HEK293 (cell line): ENCODE measurements at regions not wholly inside any gene's neighbourhood (a gene's known extent, or its start where the extent isn't known, plus 50 kb on each side); places are given as distances from the start of the nearest gene placed in this dataset.

Experiments
- CTCF ChIA-PET: fragments of 350-600 bp; formaldehyde crosslinking; extraction: SDS; loops from one replicate; lab custom pipeline; 2021; ENCODE audit warnings: antibody characterized with exemption; lab: Yijun Ruan, JAX
- POLR2A ChIA-PET: fragments of 300-600 bp; formaldehyde crosslinking; extraction: SDS; loops from one replicate; lab custom pipeline; 2020; ENCODE audit warnings: antibody characterized with exemption, inconsistent platforms; lab: Yijun Ruan, JAX
- H3K27ac ChIP-seq: fragments of 200-500 bp; sonication (Bioruptor generic); 2 replicates; pipeline ENCODE4 v1.5.1; 2014; ENCODE audit warnings: low read depth, low read length, control low read depth, inconsistent platforms; ENCODE audit errors: extremely low read depth
- H3K36me3 ChIP-seq, 2 experiments: fragments of 200-500 bp in 1 of 2; sonication (Bioruptor generic) in 1 of 2; 1 replicate in 1 of 2; 2 replicates in 1 of 2; pipeline ENCODE4 v1.5.1; 2014 to 2017; ENCODE audit warnings: inconsistent platforms in 2 of 2, low read length in 2 of 2; ENCODE audit not compliant: control insufficient read depth in 2 of 2, insufficient read depth in 1 of 2
- H3K4me1 ChIP-seq: fragments of 200-500 bp; sonication (Bioruptor generic); 2 replicates; pipeline ENCODE4 v1.5.1; 2014; ENCODE audit warnings: mild to moderate bottlenecking, low read length, inconsistent platforms; ENCODE audit not compliant: control insufficient read depth, insufficient read depth
- H3K4me3 ChIP-seq: 2 replicates; pipeline ENCODE4 v1.5.1; 2011; ENCODE audit warnings: low read depth, mild to moderate bottlenecking, control low read depth, low read length, moderate library complexity
- H3K9me3 ChIP-seq: fragments of 200-500 bp; sonication (Bioruptor generic); 2 replicates; pipeline ENCODE4 v1.5.1; 2014; ENCODE audit warnings: low read depth, low read length, inconsistent platforms; ENCODE audit not compliant: control insufficient read depth, insufficient read depth
- ATF2 ChIP-seq: fragments of 450-650 bp; formaldehyde crosslinking; IDR thresholded peaks from 2 replicates; pipeline ENCODE4 v1.5.1; 2016; ENCODE audit warnings: missing biosample characterization, missing genetic modification characterization, low read depth
- BCL11B ChIP-seq: fragments of 450-650 bp; formaldehyde crosslinking; IDR thresholded peaks from 2 replicates; pipeline ENCODE4 v1.5.1; 2016; ENCODE audit warnings: low read depth, missing biosample characterization, missing genetic modification characterization
- GFI1B ChIP-seq: fragments of 450-650 bp; formaldehyde crosslinking; IDR thresholded peaks from 2 replicates; pipeline ENCODE4 v1.5.1; 2016; ENCODE audit warnings: missing biosample characterization, missing genetic modification characterization
- HOXA7 ChIP-seq: sonication (generic); formaldehyde crosslinking; IDR thresholded peaks from 2 replicates; pipeline ENCODE4 v1.8.1; 2022; ENCODE audit warnings: missing genetic modification reagents, borderline replicate concordance
- INSM2 ChIP-seq: fragments of 450-650 bp; formaldehyde crosslinking; IDR thresholded peaks from 2 replicates; pipeline ENCODE4 v1.5.1; 2016; ENCODE audit warnings: missing biosample characterization, missing genetic modification characterization
- MZF1 ChIP-seq: fragments of 450-650 bp; formaldehyde crosslinking; IDR thresholded peaks from 2 replicates; pipeline ENCODE4 v1.5.1; 2017; ENCODE audit warnings: missing biosample characterization, missing genetic modification characterization, borderline replicate concordance
- ZBTB11 ChIP-seq: fragments of 450-650 bp; formaldehyde crosslinking; conservative IDR thresholded peaks from 2 replicates; pipeline ENCODE4 v1.5.1; 2016; ENCODE audit warnings: low read depth, missing biosample characterization, missing genetic modification characterization
- ZNF175 ChIP-seq: fragments of 450-650 bp; formaldehyde crosslinking; IDR thresholded peaks from 2 replicates; pipeline ENCODE4 v1.5.1; 2016; ENCODE audit warnings: missing biosample characterization, missing genetic modification characterization
- ZNF239 ChIP-seq: fragments of 450-650 bp; formaldehyde crosslinking; IDR thresholded peaks from 2 replicates; pipeline ENCODE4 v1.5.1; 2016; ENCODE audit warnings: missing biosample characterization, missing genetic modification characterization
- ZNF274 ChIP-seq, 2 experiments: fragments of 200-500 bp in 1 of 2; fragments of 450-650 bp in 1 of 2; sonication (Bioruptor generic) in 1 of 2; formaldehyde crosslinking in 1 of 2; IDR thresholded peaks; 2 replicates each; pipeline versions ENCODE4 v1.5.1 to v1.6.1; 2014 to 2016; ENCODE audit warnings: borderline replicate concordance in 1 of 2, inconsistent platforms in 1 of 2, low read length in 1 of 2, missing biosample characterization in 1 of 2, missing genetic modification characterization in 1 of 2
- ZNF473 ChIP-seq: fragments of 450-650 bp; formaldehyde crosslinking; IDR thresholded peaks from 2 replicates; pipeline ENCODE4 v1.5.1; 2017; ENCODE audit warnings: missing biosample characterization, missing genetic modification characterization
- ZNF529 ChIP-seq: fragments of 450-650 bp; formaldehyde crosslinking; IDR thresholded peaks from 2 replicates; pipeline ENCODE4 v1.5.1; 2017; ENCODE audit warnings: missing genetic modification characterization, missing biosample characterization; ENCODE audit not compliant: insufficient replicate concordance
- ZNF654 ChIP-seq: fragments of 450-650 bp; formaldehyde crosslinking; IDR thresholded peaks from 2 replicates; pipeline ENCODE4 v1.5.1; 2016; ENCODE audit warnings: low read depth, missing biosample characterization, missing genetic modification characterization

- Histone ChIP-seq H3K9me3 (no peaks in the 10 kb centered on the region), H3K4me3 (no peak overlapping the region), H3K4me1 (no peaks in the 10 kb centered on the region), H3K27ac (no peak overlapping the region), H3K36me3 (no peaks in the 10 kb centered on the region)
- ChIA-PET CTCF (interaction anchor here (0.6 to 0.7 kb wide), 2 partner anchors 594 to 624 kb away, joined by 3 read pairs; no protein-coding TSS in a partner anchor), POLR2A (no interaction called here)
- TF ChIP-seq ZNF473 (tag by site-specific recombination) (no peak), BCL11B (tag by site-specific recombination) (no peak), INSM2 (tag by site-specific recombination) (no peak), ZNF239 (tag by site-specific recombination) (no peak), MZF1 (no peak), ZNF654 (no peak), ZNF274 (IDR thresholded peaks at IDR 0.05; ENCODE audit: low read length) (no peak), ZNF274 (tag by site-specific recombination; IDR thresholded peaks at IDR 0.05; ENCODE audit: borderline replicate concordance) (no peak), GFI1B (tag by site-specific recombination) (no peak)
Observed at GRCh38 chr3:79848876-79849275, 81.1 kb upstream of the ROBO1 start.

- no peak overlapping the region for H3K27ac ChIP-seq
- no peaks in the 10 kb centered on the region for H3K4me1 ChIP-seq
- H3K4me3 ChIP-seq: no peak overlapping the region
- POLR2A ChIA-PET: no interaction called here
- H3K9me3 ChIP-seq: no peaks in the 10 kb centered on the region
- CTCF ChIA-PET: interaction anchor here (0.7 to 0.8 kb wide), 4 partner anchors 98 to 625 kb away, joined by 3 to 5 read pairs (median 3); no protein-coding TSS in a partner anchor
- no peak for TF ChIP-seq ATF2
- no peaks in the 10 kb centered on the region for H3K36me3 ChIP-seq
Observed at GRCh38 chr3:79847928-79848327, 80.1 kb upstream of the ROBO1 start.

- TF ChIP-seq ZNF529 (tag by site-specific recombination) (no peak), ZNF175 (no peak), ZNF654 (0 out of 2 replicates have a peak, but pooled peaks have one; percentile 7), HOXA7 (CRISPR knock-in tag) (no peak), ZBTB11 (tag by site-specific recombination) (no peak)
- ChIA-PET POLR2A (no interaction called here), CTCF (interaction anchor here (0.9 kb wide), 1 partner anchor 23 kb away, joined by 3 read pairs; no protein-coding TSS in a partner anchor)
- Histone ChIP-seq H3K9me3 (no peaks in the 10 kb centered on the region), H3K4me1 (no peaks in the 10 kb centered on the region), H3K4me3 (no peak overlapping the region), H3K27ac (no peak overlapping the region), H3K36me3 (no peaks in the 10 kb centered on the region)
Observed at GRCh38 chr3:79846148-79846933, 78.5 kb upstream of the ROBO1 start.
